Heart left ventricle (tissue), 16 donors: ENCODE measurements at regions not wholly inside any gene's neighbourhood (a gene's known extent, or its start where the extent isn't known, plus 50 kb on each side); places are given as distances from the start of the nearest gene placed in this dataset.

Experiments used
- ATAC-seq, 4 donors: fragments of 200-7000 bp; cut with Tn5 transposase; one replicate each; pipeline ENCODE4 v1.9.1; 2020 to 2022; ENCODE audit warnings: moderate library complexity in 4 of 4, mild to moderate bottlenecking in 3 of 4, moderate number of reproducible peaks in 1 of 4
- DNase-seq, 5 donors: peaks; one replicate each; pipeline ENCODE4 v3.0.0-alpha.2; 2020
- H3K27ac ChIP-seq, 12 donors: fragments of 200-600 bp; sonication (generic) in 4 of 12; one replicate each; pipeline versions ENCODE4 v1.5.0 to v1.8.0; 2016 to 2022; ENCODE audit warnings: mild to moderate bottlenecking in 2 of 12
- H3K27me3 ChIP-seq, 9 donors: fragments of 200-600 bp; sonication (generic) in 2 of 9; one replicate each; pipeline versions ENCODE4 v1.5.1 to v1.8.0; 2016 to 2022; ENCODE audit warnings: mild to moderate bottlenecking in 3 of 9
- H3K36me3 ChIP-seq, 9 donors: fragments of 200-600 bp; sonication (generic) in 2 of 9; one replicate each; pipeline versions ENCODE4 v1.5.0 to v1.8.0; 2018 to 2022; ENCODE audit warnings: mild to moderate bottlenecking in 2 of 9
- H3K4me1 ChIP-seq, 12 donors: fragments of 200-600 bp; sonication (generic) in 4 of 12; one replicate each; pipeline versions ENCODE4 v1.5.0 to v1.8.0; 2016 to 2022; ENCODE audit warnings: mild to moderate bottlenecking in 3 of 12
- H3K4me3 ChIP-seq, 12 donors: fragments of 200-600 bp; sonication (generic) in 4 of 12; one replicate each; pipeline versions ENCODE4 v1.5.0 to v1.8.0; 2017 to 2022; ENCODE audit warnings: mild to moderate bottlenecking in 9 of 12, moderate library complexity in 4 of 12
- H3K9me3 ChIP-seq, 12 donors: fragments of 200-600 bp; sonication (generic) in 4 of 12; one replicate each; pipeline versions ENCODE4 v1.5.0 to v1.8.0; 2016 to 2022; ENCODE audit warnings: mild to moderate bottlenecking in 1 of 12
- POLR2A ChIP-seq, 2 donors: fragments of 450-650 bp; IDR thresholded peaks; one replicate each; pipeline ENCODE4 v1.6.1; 2017; ENCODE audit warnings: antibody characterized with exemption in 2 of 2, mild to moderate bottlenecking in 2 of 2, moderate library complexity in 2 of 2
- WGBS, 4 donors: extraction: QIAGEN DNeasy Blood & Tissue Kit in 2 of 4; methylation state at CpG; one replicate each; pipeline versions ENCODE4 v1.1.5 to v1.1.7; 2013 to 2018; 5-methylcytosine and 5-hydroxymethylcytosine counted together
- intact Hi-C, 10 donors: fragments of 100-400 bp; cut with DNase I; formaldehyde crosslinking; loops; one replicate each; pipeline versions ENCODE4 v1.11.1 to v1.14.2; 2022
- TF ChIP-seq, protein P1 (sequence below), 12 donors: fragments of 200-600 bp; sonication (generic) in 4 of 12; IDR thresholded peaks; one replicate each; pipeline versions ENCODE4 v1.5.0 to v1.8.0; 2018 to 2022; ENCODE audit warnings: antibody characterized with exemption in 12 of 12, mild to moderate bottlenecking in 5 of 12
- donor health status: ischemic (EF 13 %, LVEDD 7.1; RV severe dilation, severe dysfunction).
- donor health status: healthy with polysubstance abuse.
- donor health status: DM: no; HTN: yes; CAD: no.
- donor health status: DM: no; HTN: no; CAD: no.
- donor health status: ischemic (EF 25% LVEDD 6.9; RV normal size, moderate dysfunction).
- donor health status: ischemic (EF 25% LVEDD 5.7; RV mildly dilated, moderate dysfunction).
- donor health status: healthy.
- donor health status: DM: yes; HTN: yes; CAD: no.
- donor health status: ischemic (EF 35%, LVEDD 5.7; RV mildly dilated, moderate dysfunction).
- donor health status: nonischemic (EF 11% LVEDD 7.7; RV severe dilation, severe dysfunction).
- donor health status: DM: yes; HTN: yes; CAD: no.
- donor health status: PGD.
- donor health status: ischemic (EF 29% LVEDD 5.4; RV normal size, mild dysfunction).
- donor health status: nonischemic (EF 23%, LVEDD 6.1; RV moderate dilation, normal function).

DNA sequence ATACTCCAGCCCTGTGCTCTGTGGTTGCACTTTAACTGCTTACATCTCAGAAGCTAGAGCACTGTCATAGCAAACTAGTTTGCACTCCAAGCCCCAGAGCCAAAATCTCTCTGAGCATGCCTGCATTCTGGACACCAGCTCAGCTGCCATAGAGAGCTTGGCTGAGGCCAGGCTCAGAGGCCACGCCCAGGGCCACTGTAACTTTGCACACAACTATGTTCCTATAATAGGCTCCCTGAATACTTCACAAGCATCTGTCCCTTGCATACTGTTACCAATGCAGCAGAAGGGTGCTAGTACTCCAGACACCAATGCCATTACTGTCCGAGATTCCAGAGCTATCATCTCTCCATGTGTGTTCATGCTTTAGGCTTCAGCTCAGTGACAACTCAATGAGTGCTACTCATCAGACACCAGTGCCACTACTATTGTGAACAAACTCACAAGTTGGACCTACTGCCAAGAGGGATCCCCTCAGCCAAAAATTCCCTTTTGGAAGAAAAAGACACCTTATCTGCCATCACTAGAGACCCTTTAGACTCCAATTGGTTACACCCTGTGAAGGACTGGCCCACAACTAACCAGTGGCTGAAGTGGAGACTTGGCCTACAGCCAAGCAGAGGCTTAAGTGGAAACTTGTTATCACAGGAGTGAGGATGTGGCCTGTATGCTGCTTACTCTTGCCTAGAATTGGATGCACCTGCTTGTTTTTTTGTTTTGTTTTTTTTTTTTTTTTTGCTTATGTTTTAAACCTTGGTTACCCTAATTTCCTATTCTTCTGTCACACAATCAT is 211.6 kb upstream of the MAGI2 start:
- Histone ChIP-seq H3K27me3 (no peaks in the 10 kb centered on the region), H3K36me3 (no peaks in the 10 kb centered on the region), H3K4me1 (no peaks in the 10 kb centered on the region), H3K27ac (no peak overlapping the region), H3K4me3 (no peak overlapping the region), H3K9me3 (no peaks in the 10 kb centered on the region)
- intact Hi-C loops: no loop called here
- ATAC-seq: peak; percentile 75 to 97 (median 81)
- WGBS, 4 donors: 42 to 87% (median 57%) methylated on average over 2 of the region's 2 CpGs
- peak in 3 of 5 donors; percentile 22 to 54 (median 42) for DNase-seq
- no peak for TF ChIP-seq POLR2A (IDR thresholded peaks at IDR 0.05)
- TF ChIP-seq, protein P1, sequence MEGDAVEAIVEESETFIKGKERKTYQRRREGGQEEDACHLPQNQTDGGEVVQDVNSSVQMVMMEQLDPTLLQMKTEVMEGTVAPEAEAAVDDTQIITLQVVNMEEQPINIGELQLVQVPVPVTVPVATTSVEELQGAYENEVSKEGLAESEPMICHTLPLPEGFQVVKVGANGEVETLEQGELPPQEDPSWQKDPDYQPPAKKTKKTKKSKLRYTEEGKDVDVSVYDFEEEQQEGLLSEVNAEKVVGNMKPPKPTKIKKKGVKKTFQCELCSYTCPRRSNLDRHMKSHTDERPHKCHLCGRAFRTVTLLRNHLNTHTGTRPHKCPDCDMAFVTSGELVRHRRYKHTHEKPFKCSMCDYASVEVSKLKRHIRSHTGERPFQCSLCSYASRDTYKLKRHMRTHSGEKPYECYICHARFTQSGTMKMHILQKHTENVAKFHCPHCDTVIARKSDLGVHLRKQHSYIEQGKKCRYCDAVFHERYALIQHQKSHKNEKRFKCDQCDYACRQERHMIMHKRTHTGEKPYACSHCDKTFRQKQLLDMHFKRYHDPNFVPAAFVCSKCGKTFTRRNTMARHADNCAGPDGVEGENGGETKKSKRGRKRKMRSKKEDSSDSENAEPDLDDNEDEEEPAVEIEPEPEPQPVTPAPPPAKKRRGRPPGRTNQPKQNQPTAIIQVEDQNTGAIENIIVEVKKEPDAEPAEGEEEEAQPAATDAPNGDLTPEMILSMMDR (IDR thresholded peaks at IDR 0.05): no peak

DNA sequence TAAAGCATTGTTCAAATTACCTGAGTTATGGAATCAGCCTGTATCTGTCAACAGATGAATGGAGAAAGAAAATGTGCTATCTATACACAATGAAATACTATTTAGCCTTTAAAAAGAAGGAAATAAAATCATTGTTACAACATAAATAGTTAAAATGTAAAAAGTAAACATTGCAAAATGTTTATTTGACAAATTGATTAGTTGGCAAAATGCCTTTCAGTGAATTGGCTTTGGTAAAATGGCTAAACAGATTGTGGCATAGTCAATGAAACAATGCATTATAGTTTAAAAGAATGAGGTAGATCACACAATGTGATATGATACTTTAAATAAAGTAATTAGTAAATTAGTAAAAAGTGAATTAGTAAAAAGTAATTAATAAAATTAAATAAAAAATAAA is 204.8 kb upstream of the MAGI2 start:
- no peaks in the 10 kb centered on the region for H3K9me3 ChIP-seq
- H3K27me3 ChIP-seq: no peaks in the 10 kb centered on the region
- no peaks in the 10 kb centered on the region for H3K4me1 ChIP-seq
- no peaks in the 10 kb centered on the region for H3K36me3 ChIP-seq
- no peak overlapping the region for H3K27ac ChIP-seq
- intact Hi-C loops: no loop called here
- DNase-seq (no peak), ATAC-seq (no peak)
- TF ChIP-seq, protein P1 (IDR thresholded peaks at IDR 0.05): no peak
- no peak for TF ChIP-seq POLR2A (IDR thresholded peaks at IDR 0.05)
- H3K4me3 ChIP-seq: no peak overlapping the region

DNA sequence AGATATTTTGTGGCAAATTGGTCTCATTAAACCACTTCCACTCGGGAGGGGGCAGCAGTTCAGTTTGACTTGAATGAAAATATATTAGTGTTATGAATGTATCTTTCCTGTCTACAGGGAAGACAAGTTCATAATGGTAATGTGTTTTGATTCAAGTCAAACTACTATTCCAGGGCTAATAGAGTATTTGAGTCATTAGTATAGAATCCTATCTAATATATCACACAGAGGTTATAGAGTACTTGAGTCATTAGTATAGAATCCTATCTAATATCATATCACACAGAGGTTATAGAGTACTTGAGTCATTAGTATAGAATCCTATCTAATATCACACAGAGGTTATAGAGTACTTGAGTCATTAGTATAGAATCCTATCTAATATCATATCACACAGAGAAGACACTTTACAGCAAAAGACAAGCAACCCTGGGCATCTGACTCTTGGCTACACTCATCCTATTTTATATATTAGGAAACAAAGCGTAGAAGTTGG is 199.7 kb upstream of the MAGI2 start:
- Histone ChIP-seq H3K4me3 (no peak overlapping the region), H3K27ac (no peak overlapping the region), H3K4me1 (no peaks in the 10 kb centered on the region), H3K27me3 (no peaks in the 10 kb centered on the region), H3K36me3 (no peaks in the 10 kb centered on the region), H3K9me3 (no peaks in the 10 kb centered on the region)
- no peak for ATAC-seq
- TF ChIP-seq POLR2A (IDR thresholded peaks at IDR 0.05): no peak
- TF ChIP-seq, protein P1 (IDR thresholded peaks at IDR 0.05): no peak
- 84 to 92% (median 88%) methylated on average over 2 of the region's 2 CpGs for WGBS, 4 donors
- intact Hi-C loops: no loop called here
- no peak for DNase-seq

DNA sequence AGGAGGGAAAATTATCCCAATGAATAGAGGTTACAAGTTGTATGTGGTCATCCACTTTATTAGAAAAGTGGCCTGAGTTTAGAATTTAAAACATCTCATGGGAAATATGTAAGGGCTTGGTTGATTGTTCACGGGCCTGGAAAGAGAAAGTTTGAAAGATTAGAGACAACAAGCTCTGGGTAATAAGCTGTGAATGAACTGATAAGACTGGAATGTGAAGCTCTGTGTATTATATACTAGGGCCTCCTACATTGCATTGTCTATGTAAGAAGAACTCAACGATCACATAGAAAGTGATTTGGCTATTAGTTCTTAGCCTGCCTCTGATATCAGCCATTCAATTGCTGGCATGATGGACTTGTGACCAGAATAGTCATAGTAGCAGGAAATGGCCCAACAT is 199.2 kb upstream of the MAGI2 start:
- H3K9me3 ChIP-seq: no peaks in the 10 kb centered on the region
- H3K36me3 ChIP-seq: no peaks in the 10 kb centered on the region
- WGBS, 4 donors: 17 to 22% (median 19%) methylated on average over 2 of the region's 2 CpGs
- no peaks in the 10 kb centered on the region for H3K27me3 ChIP-seq
- H3K27ac ChIP-seq: no peak overlapping the region
- H3K4me1 ChIP-seq: no peaks in the 10 kb centered on the region
- TF ChIP-seq, protein P1 (IDR thresholded peaks at IDR 0.05): no peak
- no peak for TF ChIP-seq POLR2A (IDR thresholded peaks at IDR 0.05)
- intact Hi-C loops: no loop called here
- no peak for DNase-seq
- no peak overlapping the region for H3K4me3 ChIP-seq
- ATAC-seq: no peak
